Esophagus squamous epithelium (tissue), 4 donors: ENCODE measurements at regions not wholly inside any gene's neighbourhood (a gene's known extent, or its start where the extent isn't known, plus 50 kb on each side); places are given as distances from the start of the nearest gene placed in this dataset.

Experiments used
- POLR2A ChIP-seq, 4 donors: fragments of 450-650 bp; IDR thresholded peaks; one replicate each; pipeline ENCODE4 v1.6.1; 2017; ENCODE audit warnings: antibody characterized with exemption in 4 of 4, mild to moderate bottlenecking in 4 of 4, moderate library complexity in 3 of 4
- TF ChIP-seq, protein P1 (sequence below), 6 experiments: fragments of 450-650 bp in 4 of 6; fragments of 200-600 bp in 2 of 6; sonication (generic) in 2 of 6; IDR thresholded peaks; one replicate each; pipeline ENCODE4 v1.5.1; 2016 to 2019; ENCODE audit warnings: antibody characterized with exemption in 6 of 6, mild to moderate bottlenecking in 4 of 6, moderate library complexity in 4 of 6

DNA sequence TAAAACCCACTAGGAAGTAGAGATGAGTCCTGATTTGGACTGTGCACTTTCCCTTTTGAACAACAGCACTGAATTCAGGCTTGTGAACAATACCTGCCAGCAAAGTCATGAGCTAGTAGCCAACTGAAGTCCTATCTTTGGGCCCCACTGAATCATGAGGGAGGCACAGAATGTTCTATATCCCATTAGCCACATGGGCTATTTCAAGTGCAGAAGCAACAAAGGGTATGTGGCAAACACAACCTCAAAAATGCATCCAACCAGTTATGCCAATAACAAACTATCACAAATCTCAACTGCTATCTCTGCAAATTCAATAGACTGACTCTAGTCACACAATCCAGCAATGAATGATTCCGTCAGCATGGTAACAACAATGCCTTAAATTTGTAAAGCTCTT is 276.0 kb downstream of the MRPL39 start:
- TF ChIP-seq, protein P1, sequence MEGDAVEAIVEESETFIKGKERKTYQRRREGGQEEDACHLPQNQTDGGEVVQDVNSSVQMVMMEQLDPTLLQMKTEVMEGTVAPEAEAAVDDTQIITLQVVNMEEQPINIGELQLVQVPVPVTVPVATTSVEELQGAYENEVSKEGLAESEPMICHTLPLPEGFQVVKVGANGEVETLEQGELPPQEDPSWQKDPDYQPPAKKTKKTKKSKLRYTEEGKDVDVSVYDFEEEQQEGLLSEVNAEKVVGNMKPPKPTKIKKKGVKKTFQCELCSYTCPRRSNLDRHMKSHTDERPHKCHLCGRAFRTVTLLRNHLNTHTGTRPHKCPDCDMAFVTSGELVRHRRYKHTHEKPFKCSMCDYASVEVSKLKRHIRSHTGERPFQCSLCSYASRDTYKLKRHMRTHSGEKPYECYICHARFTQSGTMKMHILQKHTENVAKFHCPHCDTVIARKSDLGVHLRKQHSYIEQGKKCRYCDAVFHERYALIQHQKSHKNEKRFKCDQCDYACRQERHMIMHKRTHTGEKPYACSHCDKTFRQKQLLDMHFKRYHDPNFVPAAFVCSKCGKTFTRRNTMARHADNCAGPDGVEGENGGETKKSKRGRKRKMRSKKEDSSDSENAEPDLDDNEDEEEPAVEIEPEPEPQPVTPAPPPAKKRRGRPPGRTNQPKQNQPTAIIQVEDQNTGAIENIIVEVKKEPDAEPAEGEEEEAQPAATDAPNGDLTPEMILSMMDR (IDR thresholded peaks at IDR 0.05), result no peak
- no peak for TF ChIP-seq POLR2A (IDR thresholded peaks at IDR 0.05)
